ENCODE measurements at regions not wholly inside any gene's neighbourhood (a gene's known extent, or its start where the extent isn't known, plus 50 kb on each side); places are given as distances from the start of the nearest gene placed in this dataset.

GRCh38 chr11:92739041-92739440, 230.4 kb upstream of the MTNR1B start (continued):
- no peak for TF ChIP-seq CBX5 (IDR thresholded peaks at IDR 0.05; ENCODE audit: low read depth, low read length)

- FAIRE-seq (no peak), DNase-seq (ENCODE audit: low read depth in 1 of 2, low spot score in 2 of 2) (no peak)
- Histone ChIP-seq H3K27ac (ENCODE audit: low read depth, low read length) (no peak overlapping the region), H4K5ac (ENCODE audit: insufficient read length, low read depth, low read length) (no peak overlapping the region), H3K14ac (ENCODE audit: insufficient read length) (no peak overlapping the region), H3K4me2 (ENCODE audit: insufficient read depth in 1 of 2, low read depth in 2 of 2, low read length in 2 of 2) (no peak overlapping the region), H4K8ac (ENCODE audit: extremely low read depth, insufficient read depth, low read length) (no peak overlapping the region), H3K9me3 (ENCODE audit: insufficient read depth in 2 of 2, low read depth in 1 of 2, low read length in 1 of 2) (no peaks in the 10 kb centered on the region), H3K79me1 (ENCODE audit: low read depth, low read length) (no peaks in the 10 kb centered on the region), H3K27me3 (replicated peaks in 1 of 4; ENCODE audit: control insufficient read depth in 3 of 4, extremely low read depth in 1 of 4, insufficient read depth in 3 of 4, low read length in 3 of 4) (no peaks in the 10 kb centered on the region), H2BK120ac (replicated peaks; ENCODE audit: low read depth, low read length) (no peak overlapping the region), H3K36me3 (ENCODE audit: control insufficient read depth in 2 of 4, insufficient read depth in 4 of 4, low read length in 3 of 4) (no peaks in the 10 kb centered on the region), H4K20me1 (replicated peaks in 1 of 2; ENCODE audit: control insufficient read depth in 1 of 2, insufficient read depth in 2 of 2, low read length in 2 of 2) (no peaks in the 10 kb centered on the region), H2AK5ac (ENCODE audit: low read depth, low read length) (no peak overlapping the region), H4K91ac (replicated peaks; ENCODE audit: insufficient read length, low read length) (no peak overlapping the region), H2BK5ac (ENCODE audit: low read depth, low read length) (no peak overlapping the region), H3K23me2 (ENCODE audit: low read depth, low read length) (no peaks in the 10 kb centered on the region), H3K79me2 (ENCODE audit: control insufficient read depth in 1 of 2, insufficient read depth in 2 of 2, low read length in 2 of 2) (no peaks in the 10 kb centered on the region), H3K18ac (ENCODE audit: extremely low read depth, low read length) (no peak overlapping the region), H3K4me3 (ENCODE audit: extremely low read depth in 1 of 4, insufficient read depth in 2 of 4, low read depth in 3 of 4, low read length in 4 of 4) (no peak overlapping the region), H2BK20ac (ENCODE audit: low read length) (no peak overlapping the region), H3K56ac (replicated peaks; ENCODE audit: insufficient read length, low read depth, low read length) (no peak overlapping the region), H3K23ac (ENCODE audit: insufficient read length) (no peak overlapping the region), H2AFZ (ENCODE audit: low read length) (no peak overlapping the region), H3K4ac (replicated peaks; ENCODE audit: insufficient read length, low read depth, low read length) (no peak overlapping the region), H2BK12ac (ENCODE audit: low read depth, low read length) (no peak overlapping the region), H2BK15ac (ENCODE audit: low read length) (no peak overlapping the region), H3K9ac (replicated peaks in 1 of 4; ENCODE audit: extremely low read depth in 1 of 4, low read depth in 3 of 4, low read length in 3 of 4) (no peak overlapping the region), H3K4me1 (replicated peaks in 1 of 4; ENCODE audit: control insufficient read depth in 3 of 4, insufficient read depth in 4 of 4, low read length in 3 of 4) (no peaks in the 10 kb centered on the region)
- CTCF ChIA-PET (ENCODE audit: partially characterized antibody): no interaction called here
- 93% methylated on average over 2 of the region's 2 CpGs; no CpG with 5 or more reads in 1 of the 2 experiments for WGBS, 2 experiments (ENCODE audit: extremely low coverage in 1 of 2, insufficient coverage in 1 of 2, insufficient read length in 1 of 2, insufficient replicate concordance in 2 of 2, low coverage in 1 of 2, low lambda C conversion rate in 2 of 2, missing lambda C conversion rate in 1 of 2)
- no peak for TF ChIP-seq GABPA (IDR thresholded peaks at IDR 0.05; ENCODE audit: borderline replicate concordance, insufficient read depth, low read length)
- no peak for TF ChIP-seq CTCF (IDR thresholded peaks at IDR 0.05; ENCODE audit: control extremely low read depth in 1 of 3, insufficient read depth in 1 of 3, low read depth in 1 of 3, low read length in 3 of 3)
- no peak for TF ChIP-seq BCL11A (IDR thresholded peaks at IDR 0.05; ENCODE audit: low read depth in 2 of 2, low read length in 2 of 2)
- no peak for TF ChIP-seq TEAD4 (IDR thresholded peaks at IDR 0.05; ENCODE audit: low read depth, low read length)
- TF ChIP-seq SP4 (IDR thresholded peaks at IDR 0.05; ENCODE audit: low read length): no peak
- no peak for TF ChIP-seq CBX8 (IDR thresholded peaks at IDR 0.05; ENCODE audit: borderline replicate concordance, low read depth, low read length)
- no peak for TF ChIP-seq EGR1 (IDR thresholded peaks at IDR 0.05; ENCODE audit: borderline replicate concordance, low read depth, low read length)
- TF ChIP-seq SIRT6 (IDR thresholded peaks at IDR 0.05; ENCODE audit: low read length): no peak
- POLR2A ChIA-PET (ENCODE audit: partially characterized antibody): no interaction called here
Measured at GRCh38 chr11:92739491-92739890, 230.0 kb upstream of the MTNR1B start.
